HG03520 (cell line): ENCODE measurements at regions not wholly inside any gene's neighbourhood (a gene's known extent, or its start where the extent isn't known, plus 50 kb on each side); places are given as distances from the start of the nearest gene placed in this dataset.

Experiments used
- ATAC-seq: cut with Tn5 transposase; IDR thresholded peaks from one replicate; pipeline ENCODE4 v1.9.1; 2021; ENCODE audit warnings: mild to moderate bottlenecking, moderate library complexity; ENCODE audit not compliant: unreplicated experiment

DNA sequence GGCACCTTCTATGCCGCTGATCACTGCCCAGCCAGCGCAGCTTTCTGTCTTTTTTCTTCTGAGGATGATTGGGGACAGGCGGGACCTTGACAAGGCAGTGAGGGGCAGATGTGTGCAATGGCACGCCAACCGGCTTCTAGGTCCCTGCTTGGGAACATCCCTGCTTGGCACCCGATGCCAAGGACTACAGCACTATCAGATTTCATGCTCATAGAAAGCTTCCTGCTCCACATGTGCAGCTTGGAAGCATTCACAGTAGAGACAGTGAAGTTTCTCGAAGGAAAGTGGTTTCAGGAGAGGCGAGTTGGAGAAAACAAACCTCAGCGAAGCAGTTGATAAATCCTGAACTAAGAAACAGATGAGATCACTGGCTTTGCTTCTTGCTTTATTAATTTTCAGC, 267.5 kb upstream of the HABP2 start:
- no peak for ATAC-seq

GRCh38 chr10:113287592-113287991, 265.3 kb upstream of the HABP2 start:
- no peak for ATAC-seq

DNA sequence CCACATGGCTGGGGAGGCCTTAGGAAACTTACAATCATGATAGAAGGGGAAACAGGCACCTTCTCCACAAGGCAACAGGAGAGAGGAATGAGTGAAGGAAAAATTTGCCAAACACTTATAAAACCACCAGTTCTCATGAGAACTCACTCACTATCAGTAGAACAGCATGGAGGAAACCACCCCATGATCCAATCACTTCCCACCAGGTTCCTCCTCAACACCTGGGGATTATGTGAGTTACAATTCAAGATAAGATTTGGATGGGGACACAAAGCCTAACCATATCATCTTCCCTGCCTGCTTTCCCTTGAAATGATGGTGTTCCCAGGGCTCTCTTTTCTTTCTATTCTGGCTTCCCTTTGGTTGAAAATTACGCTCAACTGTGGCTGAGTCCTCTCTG, 262.7 kb upstream of the HABP2 start:
- ATAC-seq, result no peak

DNA sequence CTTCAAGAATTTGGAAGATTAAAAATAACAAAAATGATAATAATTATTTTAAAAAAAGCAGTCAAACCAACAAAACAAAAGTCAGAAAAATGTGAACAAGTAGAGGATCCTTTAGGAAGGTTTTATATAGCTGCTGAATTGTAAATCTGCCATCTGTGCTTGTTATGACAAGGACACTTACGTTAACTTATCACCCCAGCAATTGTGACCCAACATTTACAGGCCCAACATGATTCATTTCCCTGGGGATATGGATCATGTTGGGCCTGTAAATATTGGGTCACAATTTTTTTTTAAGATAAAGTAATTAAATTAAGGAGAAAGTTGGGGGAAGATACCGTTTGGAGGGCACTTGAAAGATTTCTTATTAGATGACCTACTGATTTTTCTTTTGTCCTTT, 261.4 kb upstream of the HABP2 start:
- ATAC-seq, result no peak

GRCh38 chr10:113292086-113292485, 260.8 kb upstream of the HABP2 start:
- no peak for ATAC-seq

DNA sequence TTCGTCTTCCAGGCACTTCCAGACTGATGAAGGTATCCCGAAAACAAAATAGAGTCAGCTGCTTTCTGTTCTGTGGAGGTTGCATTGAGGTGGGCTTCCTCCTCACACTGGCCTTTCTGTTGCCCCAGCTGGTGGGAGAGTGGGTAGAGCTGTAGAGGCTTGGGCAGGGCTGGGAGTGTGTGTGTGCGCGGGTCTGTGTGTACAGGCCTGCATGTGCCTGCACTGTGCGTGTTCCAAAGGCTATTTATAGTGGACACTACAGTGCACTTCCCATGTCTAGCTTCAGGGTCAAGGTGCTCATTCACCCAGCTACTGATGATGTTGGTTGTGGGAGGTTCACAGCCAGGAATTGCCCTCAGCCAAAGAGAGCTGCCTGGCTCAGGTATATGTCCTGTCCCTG, 260.1 kb upstream of the HABP2 start:
- no peak for ATAC-seq

- ATAC-seq, result no peak
Measured at GRCh38 chr10:113293167-113293566, 259.7 kb upstream of the HABP2 start.

GRCh38 chr10:113294868-113295267, 258.0 kb upstream of the HABP2 start:
- ATAC-seq, result no peak

- no peak for ATAC-seq
Measured at GRCh38 chr10:113297226-113297625, 255.6 kb upstream of the HABP2 start.

GRCh38 chr10:113298616-113299015, 254.2 kb upstream of the HABP2 start:
- ATAC-seq, result no peak

GRCh38 chr10:113300201-113300600, 252.7 kb upstream of the HABP2 start:
- ATAC-seq, result no peak

DNA sequence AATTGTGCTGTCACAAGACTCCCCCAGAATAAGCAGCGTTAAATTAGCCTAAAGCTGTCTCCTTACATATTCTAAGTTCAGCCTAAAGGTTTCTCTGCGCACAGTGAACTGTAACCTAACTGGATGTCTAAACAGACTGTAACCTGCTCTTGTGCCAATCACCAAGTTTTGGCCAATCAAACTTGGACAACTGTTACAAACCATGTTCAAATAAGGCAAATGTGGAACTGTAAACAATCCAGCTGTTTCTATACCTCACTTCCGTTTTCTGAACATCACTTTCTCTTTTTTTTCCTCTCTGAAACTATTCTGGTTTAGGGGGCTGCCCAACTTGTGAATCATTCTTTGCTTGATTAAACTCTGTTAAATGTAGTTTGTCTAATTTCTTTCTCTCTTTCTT, 252.2 kb upstream of the HABP2 start:
- peak; percentile 56 for ATAC-seq

GRCh38 chr10:113301342-113301984, 251.4 kb upstream of the HABP2 start:
- ATAC-seq, result no peak

- no peak for ATAC-seq
Measured at GRCh38 chr10:113302062-113302461, 250.8 kb upstream of the HABP2 start.

GRCh38 chr10:113303544-113304146, 249.2 kb upstream of the HABP2 start:
- ATAC-seq, result no peak

GRCh38 chr10:113304726-113305125, 248.1 kb upstream of the HABP2 start:
- no peak for ATAC-seq

GRCh38 chr10:113305871-113306270, 247.0 kb upstream of the HABP2 start:
- no peak for ATAC-seq

DNA sequence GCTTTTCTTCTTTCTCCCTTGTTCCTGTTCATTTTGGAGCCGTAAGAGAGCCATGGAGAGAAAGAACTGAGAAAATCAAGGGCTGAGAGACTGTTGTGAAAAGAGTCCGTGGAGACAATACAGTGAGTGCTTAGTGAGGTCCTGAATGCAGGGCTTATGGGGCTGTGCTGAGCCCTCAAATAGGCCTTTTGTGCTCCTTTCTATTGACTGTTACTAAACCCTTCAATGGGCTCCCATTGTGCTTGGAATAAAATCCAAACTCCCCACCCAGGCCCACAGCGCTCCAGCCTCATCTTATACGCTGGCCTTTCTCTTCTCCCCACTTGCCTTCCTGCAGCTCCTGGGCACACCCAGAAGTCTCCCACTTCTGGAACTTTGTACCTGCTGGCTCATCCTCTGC, 243.1 kb upstream of the HABP2 start:
- no peak for ATAC-seq

GRCh38 chr10:113310347-113310746, 242.5 kb upstream of the HABP2 start:
- no peak for ATAC-seq

- no peak for ATAC-seq
Measured at GRCh38 chr10:113313048-113313602, 239.7 kb upstream of the HABP2 start.

- no peak for ATAC-seq
Measured at GRCh38 chr10:113313722-113314121, 239.1 kb upstream of the HABP2 start.

DNA sequence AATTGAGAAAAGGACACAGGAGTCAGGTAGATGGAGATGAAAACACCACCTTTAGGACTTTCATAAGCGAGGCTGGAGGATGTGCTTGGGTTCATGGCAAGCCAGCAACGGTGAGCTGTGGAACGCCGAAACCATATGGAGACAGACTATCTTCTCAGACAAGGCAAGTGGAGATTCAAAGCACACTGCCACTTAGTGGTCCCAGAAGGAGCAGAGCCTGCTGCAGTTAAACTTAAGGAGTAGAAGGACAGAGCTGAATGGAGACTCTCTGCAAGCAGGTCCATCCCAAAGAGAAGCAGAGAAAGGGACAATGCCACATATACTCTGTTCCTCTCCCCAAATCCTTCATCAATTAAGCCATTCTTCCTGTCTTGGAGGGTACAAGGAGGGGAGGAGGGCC, 236.3 kb upstream of the HABP2 start:
- ATAC-seq, result no peak

DNA sequence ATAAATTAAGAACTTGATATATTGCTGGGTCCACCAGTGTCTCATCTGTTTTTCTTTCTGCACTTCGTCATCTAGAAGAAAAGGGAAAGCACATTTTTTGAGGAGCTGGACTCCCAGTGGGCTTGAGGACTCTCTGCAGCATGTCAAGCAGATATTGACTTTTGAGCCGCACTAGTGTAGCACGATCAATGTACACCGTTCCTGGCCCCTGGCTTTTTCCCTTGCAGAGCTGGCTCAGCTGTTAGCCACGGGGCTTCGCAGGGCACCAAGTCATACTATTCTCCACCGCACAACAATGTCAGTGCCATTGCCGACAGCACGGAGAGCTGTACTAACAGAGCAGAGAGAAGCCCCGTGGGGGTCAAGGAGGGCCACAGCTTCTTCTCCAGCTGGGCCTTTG, 235.4 kb upstream of the HABP2 start:
- no peak for ATAC-seq
